ENCODE measurements at regions not wholly inside any gene's neighbourhood (a gene's known extent, or its start where the extent isn't known, plus 50 kb on each side); places are given as distances from the start of the nearest gene placed in this dataset.

DNA sequence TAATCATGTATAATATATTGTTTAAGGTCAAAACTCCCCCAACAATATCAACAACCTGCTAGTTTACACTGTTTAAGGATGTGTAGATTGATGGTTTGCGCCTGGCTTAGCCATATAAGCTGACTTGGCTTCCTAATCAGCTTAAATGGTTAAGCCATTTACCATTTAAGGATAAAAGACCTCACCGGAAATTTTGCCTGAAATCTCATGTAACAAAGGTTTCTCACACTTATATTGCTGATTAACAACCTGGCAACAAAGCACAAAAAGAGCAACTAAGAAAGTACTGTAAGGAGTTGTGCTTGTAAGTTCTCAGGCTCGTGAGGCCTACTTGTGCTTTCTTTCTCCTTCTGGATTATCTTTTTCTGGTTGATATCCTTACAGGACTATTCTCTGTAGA, 485.2 kb downstream of the GABRG1 start:
- no peak for DNase-seq

DNA sequence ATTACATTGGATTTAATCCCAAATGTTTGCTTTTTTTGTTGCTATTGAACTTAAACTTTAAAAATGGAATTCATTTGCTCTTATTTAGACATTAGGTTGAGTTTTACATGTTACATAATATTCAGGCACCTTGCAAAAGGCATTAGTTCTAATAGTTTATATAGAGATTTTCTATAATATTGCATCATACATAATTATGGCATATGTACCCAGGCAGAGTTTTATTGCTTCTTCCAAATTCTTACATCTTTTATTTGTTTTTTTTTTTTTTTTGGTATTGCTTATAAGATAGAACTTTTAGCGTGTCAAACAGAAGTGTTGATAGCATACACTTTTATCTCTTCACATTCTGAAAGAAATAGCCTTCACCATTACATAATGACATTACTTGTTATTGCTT, 487.7 kb downstream of the GABRG1 start:
- no peak for DNase-seq

DNA sequence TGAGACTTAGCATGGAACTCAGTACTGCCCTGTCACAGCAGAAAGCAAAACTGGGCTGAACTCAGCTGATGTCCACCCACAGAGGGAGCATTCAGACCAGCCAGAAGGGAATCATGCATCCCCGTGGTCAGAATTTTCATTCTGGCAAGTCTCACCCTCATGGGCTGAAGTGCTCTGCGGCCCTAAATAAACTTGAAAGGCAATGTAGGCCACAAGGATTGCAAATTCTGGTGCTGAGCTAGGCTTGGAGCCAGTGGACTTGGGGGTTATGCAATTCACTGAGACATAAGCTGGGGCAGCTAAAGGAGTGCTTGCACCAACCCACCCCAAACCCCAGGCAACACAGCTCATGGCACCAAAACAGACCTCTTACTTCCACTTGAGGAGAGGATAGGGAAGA, 494.1 kb downstream of the GABRG1 start:
- no peak for DNase-seq

DNA sequence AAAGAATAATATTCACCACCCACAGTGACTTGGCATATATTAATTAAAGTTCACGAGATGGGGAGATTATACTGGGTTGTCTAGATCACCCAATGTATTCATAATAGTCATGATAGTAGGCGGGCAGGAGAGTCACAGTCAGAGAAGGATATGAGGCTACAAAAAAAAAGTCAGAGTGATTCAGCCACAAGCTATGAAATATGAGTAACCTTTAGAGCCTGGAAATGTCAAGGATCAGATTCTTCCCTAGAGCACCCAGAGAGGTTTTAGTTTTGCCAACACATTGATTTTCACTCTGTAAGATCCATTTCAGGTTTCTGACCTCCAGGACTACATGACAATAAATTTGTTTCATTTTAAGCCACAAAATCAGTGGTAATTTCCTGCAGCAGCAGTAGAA, 501.9 kb downstream of the GABRG1 start:
- DNase-seq: peak; percentile 17

DNA sequence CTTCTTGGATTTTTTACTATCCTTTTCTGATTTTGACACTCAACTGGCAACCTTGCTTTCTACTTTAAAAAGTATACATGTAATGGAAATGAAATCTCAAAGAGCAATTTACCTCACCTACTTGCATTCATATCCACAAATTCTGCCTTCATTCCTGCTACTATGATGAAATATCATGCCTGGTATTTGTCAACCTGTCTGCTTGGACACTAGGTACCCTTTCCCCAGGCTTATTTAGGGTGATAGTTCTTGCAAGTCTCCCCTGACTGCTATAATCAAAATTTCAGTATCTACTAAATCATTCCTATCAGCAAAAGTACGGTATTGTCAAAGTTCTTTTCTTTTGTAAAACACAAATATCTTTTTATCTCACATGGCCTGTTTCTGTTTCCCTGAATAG, 503.0 kb downstream of the GABRG1 start:
- no peak for DNase-seq

DNA sequence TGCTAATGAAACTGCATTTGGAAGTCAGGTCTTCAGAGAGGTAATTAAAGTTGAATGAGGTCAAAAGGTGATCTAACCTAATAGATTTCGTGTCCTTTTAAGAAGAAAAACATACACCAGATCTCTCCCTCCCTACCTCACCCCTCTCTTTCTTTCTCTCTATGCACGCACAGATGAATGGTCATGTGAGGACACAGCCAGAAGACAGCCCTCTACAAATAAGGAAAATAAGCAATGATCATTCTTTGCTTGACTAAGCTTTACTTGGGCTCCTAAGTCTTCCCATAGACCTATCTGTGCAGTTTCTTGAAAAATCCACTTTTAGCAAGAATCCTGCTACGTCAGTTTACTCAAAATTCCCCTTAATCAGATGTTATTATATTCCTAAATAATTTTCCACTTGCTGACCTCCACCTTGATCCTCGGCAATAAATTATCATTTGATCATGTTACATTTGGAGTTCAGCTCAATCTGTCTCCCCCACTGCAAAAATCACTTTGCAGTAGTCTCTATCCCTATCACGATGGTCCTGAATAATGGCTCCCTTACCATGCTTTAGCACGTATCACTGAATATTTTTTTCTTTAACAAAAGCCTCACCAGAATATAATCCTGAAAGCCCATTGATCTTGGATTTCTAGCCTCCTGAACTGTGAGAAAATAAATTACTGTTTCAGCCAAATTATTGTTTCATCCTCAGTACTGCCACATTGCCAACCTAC, 527.3 kb downstream of the GABRG1 start:
- no peak for DNase-seq

DNA sequence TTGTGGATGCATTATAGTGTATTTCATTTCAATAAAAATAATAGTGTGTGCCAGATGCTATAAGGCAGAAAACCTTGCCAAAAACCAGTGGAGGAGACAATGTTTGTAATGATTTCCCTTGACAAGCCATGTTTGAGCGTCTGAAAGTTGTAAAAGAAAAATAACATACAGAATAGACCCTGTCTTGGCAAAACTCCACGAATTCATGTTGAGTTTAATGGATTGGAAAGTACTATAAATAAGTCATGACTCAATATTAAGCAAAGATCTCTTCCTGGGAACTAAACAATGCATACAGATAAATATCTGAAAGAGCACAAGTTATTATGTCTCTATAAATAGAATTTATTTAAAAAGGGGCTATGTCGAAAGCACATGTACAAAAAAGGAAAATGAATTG, 543.5 kb downstream of the GABRG1 start:
- DNase-seq: no peak

DNA sequence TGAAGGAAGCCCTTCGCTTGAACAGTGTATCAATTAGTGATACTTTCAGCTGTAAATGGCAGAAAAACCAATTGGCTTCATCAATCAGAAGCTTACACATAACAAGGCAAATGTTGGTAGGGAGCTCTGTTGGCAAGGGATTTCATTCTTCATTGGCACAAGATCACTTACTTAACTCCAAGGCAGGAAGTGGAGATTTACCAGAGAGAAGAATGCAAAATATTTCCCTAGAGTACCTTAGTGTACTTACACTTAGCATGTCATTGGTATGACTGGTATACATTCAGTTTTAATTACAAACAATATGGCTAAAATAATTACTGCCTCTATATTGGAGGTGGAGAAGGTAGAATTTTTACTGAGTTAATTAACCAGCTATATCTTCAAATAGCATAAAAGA, 545.0 kb downstream of the GABRG1 start:
- no peak for DNase-seq

DNA sequence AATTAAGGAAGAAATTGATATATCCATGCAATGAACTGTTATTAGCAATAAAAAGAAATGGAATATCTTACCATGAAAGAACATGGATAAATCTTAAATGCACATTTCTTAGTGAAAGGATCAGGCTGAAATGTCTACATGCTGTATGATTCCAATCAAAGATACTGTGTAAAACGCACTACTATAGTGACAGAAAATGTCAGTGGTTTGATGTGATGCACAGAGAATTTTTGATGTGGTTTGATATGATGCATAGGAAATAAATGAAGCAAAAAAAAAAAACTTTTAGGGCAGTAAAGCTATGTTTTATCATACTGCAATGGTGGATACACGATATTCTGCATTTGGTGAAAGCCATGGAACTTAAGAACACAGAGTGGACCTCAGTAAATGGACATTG, 547.6 kb downstream of the GABRG1 start:
- no peak for DNase-seq

DNA sequence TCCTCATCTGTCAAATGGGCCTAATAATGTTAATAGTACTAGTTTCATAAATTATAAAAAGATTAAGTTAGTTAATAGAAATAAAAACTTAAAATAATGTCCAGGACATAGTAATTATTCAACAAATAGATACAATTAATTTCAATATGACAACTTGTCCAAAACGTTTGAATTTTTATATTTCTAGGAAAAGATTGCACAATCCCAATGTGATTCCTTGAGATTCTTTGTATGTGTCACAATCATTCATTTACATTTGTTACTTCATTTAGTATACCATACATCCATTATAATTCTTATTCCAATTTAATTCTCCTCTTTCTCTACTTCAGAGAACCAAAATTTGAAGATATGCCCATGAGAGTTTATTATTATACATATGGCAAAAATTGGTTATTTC, 554.2 kb downstream of the GABRG1 start:
- DNase-seq: no peak

DNA sequence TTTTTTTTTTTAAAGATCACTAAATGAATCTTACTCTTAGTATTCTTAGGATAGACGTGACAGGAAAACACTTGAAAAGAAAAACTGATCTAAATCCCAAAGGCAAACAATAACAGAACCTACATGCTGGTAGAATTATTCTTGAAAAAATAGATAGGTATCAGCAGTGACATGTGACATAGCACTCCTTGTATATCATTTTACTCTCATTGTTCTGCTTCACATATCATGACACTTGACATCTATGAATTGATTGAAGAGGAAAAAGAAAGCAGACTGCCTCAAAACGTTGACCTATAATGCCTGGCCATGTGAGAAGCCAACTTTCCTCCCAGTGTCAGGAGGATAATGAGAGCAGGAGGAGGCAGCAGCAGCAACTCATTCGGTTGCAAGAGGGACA, 555.2 kb downstream of the GABRG1 start:
- DNase-seq: no peak

DNA sequence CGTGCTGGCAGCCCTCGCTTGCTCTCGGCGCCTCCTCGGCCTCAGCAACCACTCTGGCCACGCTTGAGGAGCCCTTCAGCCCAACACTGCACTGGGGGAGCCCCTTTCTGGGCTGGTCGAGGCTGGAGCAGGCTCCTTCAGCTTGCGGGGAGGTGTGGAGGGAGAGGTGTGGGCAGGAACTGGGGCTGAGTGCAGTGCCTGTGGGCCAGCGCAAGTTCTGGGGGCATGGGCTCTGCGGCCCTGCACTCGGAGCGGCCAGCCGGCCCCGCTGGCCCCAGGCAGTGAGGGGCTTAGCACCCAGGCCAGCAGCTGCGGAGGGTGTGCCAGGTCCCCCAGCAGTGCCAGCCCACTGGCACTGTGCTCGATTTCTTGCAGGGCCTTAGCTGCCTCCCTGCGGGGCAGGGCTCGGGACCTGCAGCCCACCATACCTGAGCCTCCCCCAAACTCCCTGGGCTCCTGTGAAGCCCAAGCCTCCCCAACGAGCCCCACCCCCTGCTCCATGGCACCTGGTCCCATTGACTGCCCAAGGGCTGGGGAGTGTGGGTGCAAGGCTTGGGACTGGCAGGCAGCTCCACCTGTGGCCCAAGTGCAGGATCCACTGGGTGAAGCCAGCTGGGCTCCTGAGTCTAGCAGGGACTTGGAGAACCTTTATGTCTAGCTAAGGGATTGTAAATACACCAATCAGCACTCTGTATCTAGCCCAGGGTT, 556.8 kb downstream of the GABRG1 start:
- DNase-seq: no peak

DNA sequence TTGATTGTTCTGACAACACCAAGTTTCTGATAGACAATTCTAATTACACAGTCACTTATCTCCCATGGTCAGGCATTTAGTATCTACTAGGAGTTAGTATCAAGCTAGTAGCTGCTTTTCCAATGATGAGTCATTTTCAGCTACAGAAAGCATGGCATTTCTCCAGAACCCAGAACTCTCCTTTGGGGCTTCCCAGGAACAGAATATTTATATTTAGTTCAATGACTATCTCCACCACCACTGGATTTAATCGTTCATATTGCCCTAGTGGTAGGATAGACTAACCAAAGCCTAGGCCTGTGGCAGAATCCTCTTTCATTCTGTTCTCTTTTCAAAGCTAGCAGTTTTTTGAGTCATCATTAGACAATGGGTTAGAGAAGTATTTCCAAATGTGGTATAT, 569.4 kb downstream of the GABRG1 start:
- DNase-seq: no peak

DNA sequence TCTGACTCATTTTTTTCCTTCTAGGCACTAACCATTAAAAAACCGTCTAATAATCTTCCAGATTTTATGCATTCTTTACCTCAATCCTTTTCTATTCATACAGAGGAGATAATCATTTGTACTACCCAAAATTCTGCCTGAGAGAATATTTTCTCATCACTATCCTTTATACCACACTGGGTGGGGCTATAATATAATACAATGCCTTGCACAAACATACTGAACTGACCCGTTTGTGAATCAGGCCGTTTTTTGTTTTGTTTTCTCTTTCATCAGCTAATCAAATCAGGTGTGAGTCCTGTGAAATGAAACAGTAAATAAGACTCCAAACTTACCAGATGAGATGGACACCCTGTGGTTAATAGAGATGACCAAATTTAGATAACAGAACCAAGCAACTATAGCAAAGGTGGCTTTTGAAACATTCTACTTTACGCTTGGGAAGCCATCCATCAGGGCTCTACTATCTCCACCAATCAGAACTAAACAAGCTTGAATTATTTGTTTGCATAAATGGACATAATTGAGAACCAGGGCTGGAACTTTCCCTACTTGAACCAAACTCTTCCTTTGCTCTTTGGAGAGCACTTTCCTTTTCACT, 573.0 kb downstream of the GABRG1 start:
- no peak for DNase-seq

DNA sequence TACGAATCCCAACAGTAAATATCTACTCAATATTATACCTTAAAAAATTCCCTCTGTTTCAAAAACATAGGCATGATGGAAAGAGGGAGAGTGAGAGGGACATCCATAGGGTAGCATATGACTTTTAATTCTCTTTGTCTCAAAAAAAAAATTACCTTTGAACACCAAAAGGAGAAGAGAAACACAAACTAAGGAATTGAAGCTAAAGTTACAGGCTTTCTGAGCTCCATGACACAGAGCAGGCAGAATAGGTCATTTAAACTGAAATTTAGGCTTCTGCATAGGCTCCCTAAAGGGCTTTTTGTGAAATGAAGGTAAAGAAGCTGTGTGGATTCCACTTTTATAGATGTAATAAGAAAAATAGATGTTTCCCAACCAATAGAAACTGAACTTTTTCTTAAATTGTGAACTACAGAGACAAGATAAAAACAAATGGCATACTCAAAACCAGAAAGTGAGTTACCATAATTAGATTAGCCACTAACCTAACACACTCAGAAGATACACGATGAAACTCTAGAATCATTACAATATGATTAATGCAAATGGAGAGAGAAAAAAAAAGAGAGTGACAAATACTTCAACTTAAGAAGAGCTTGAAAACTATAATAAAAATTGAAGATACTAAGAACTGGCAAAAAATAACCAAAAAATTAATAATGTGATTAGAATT, 584.6 kb downstream of the GABRG1 start:
- no peak for DNase-seq

DNA sequence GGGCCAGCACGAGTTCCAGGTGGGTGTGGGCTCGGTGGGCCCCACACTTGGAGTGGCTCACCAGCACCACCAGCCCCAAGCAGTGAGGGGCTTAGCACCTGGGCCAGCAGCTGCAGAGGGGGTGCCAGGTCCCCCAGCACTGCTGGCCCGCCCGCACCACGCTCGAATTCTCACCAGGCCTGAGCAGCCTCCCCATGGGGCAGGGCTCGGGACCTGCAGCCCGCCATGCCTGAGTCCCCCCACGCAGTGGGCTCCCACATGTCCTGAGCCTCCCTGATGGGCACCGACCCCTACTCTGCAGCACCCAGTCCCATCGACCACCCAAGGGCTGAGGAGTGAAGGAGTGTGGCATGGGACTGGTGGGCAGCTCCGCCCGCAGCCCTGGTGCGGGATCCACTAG, 593.4 kb downstream of the GABRG1 start:
- no peak for DNase-seq

DNA sequence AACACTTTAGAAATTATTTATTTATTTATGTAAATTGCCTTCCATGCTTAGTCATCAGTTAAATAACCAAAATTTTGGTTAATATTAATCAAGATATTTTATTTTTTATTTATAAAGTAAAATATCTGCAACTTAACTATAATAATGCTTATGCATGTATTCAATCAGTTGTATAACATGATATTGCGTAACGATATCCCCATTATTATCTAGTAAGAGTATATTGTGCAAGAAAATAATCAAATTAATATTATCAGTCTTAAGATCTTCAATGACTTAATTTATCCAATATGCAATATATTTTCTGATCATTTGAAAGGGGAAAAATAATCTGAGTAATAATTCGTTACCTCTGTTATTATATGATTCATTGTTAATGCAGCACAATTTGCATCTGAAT, 596.7 kb downstream of the GABRG1 start:
- DNase-seq: no peak

DNA sequence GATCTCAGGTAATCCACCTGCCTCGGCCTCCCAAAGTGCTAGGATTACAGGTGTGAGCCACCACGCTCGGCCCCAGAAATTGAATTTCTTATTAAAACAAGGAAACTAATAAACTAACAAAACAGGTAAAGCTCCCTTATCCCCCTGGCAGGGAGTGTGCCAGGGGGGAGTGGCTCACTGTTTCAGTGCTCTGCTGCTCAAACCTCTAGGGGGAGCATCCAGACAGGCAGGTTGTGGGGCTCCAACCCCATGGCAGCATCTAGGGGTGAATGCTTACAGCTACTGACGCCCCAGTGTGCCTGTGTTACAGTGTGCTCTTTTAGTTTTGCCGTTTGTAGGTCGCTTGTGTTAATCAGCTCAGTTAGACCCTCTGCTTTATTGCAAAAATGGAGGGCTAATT, 605.0 kb downstream of the GABRG1 start:
- no peak for DNase-seq

DNA sequence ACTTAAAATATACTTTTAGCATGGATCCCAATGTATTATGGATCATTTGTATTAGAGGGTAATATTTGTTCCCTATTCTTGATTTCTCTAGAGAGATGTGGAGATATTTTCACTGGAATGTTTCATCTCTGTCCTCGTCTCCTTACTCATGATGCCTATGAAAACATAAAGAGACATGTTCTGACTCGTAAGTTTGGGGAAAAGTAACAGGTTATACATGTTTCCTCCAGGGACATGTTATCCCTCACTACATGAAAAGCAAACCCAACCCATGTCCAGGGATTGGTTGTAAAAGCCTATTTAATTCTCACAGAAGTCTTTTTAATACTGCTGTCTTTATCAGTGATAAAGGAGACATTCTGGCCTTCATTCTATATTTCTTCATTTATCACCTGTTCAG, 621.4 kb downstream of the GABRG1 start:
- no peak for DNase-seq

DNA sequence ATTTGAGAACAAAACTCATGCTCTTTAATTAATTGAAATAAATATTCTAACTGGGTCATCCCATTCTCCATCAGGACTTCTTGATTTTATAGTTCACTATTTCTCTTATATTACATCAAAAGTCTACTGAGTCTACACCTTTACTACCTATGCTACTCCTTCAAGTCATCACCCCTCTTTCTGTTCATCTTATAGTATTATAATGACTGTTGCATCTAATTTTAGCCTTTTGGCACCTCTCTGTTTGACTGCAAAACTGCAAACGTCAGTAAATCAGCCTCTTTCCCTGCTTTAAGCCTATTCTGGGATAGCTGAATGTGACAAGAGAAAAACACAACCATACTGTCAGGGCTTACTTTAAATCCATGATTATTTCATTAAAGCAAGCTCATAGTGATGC, 639.1 kb downstream of the GABRG1 start:
- DNase-seq: no peak

DNA sequence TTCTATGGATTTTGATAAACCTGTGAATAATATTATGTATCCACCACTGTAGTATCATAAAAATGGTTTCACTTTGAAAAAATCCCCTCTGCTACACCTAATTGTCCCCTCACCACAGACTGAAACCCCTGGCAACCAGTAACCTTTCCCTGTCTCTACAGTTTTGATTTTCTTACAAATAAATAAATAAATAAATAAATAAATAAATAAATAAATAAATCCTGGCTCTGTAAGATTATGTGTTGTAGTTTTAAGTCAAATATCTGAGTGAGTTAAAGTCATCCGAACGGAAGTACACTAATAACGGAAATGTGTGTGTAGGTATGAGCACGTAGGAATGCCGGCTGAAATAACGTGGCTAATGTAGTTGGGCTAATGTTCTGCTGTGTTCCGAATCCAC, 641.5 kb downstream of the GABRG1 start:
- DNase-seq: no peak

DNA sequence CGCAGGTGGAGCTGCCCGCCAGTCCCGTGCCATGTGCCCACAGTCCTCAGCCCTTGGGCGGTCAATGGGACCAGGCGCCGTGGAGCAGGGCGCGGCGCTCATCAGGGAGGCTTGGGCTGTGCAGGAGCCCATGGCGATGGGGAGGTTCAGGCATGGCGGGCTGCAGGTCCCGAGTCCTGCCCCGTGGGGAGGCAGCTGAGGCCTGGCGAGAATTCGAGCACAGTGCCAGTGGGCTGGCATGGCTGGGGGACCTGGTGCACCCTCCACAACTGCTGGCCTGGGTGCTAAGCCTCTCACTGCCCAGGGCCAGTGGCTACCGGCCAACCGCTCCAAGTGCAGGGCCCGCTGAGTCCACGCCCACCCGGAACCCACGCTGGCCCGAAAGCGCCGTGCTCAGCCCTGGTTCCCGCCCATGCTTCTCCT, 646.5 kb downstream of the GABRG1 start:
- no peak for DNase-seq

DNA sequence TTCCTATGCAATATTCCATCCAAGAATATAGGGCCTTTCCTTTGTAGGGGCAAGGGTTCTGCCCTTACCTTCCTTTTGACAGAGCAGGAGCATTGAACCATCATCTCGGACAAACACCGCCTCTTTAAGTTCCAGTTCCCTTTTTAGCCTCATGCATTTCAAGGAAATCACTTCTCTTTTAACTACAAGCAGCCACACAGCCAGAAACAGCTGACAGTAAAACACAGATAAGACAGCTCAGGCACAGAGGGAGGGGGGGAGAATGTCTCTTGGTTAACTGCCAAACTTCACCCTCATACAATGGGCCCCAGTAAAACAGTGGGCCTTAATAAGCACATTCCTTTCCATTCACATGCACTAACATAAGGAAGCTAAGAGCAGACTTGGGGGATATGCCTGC, 648.3 kb downstream of the GABRG1 start:
- DNase-seq: no peak

DNA sequence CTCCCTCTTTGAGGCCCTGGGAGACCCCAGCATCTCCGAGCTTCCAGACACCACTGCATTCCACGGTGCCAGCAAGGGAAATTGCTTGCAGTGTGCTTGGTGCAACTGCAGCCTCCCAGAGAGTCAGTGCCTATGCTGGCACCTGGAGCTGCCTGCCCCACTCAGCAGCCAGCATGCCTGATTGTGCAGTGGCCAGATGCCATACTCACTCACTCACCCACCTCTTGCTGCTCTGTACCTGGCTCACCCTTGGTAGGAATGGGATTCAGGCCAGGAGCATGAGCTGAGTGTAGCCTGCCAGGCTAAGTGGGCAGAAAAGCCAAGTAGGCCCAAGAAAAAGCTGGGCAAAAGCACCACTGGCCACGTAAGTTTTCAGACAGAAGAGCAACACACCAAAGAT, 651.4 kb downstream of the GABRG1 start:
- no peak for DNase-seq
